Keratinocyte (primary cell): ENCODE measurements at regions not wholly inside any gene's neighbourhood (a gene's known extent, or its start where the extent isn't known, plus 50 kb on each side); places are given as distances from the start of the nearest gene placed in this dataset.

Experiments used
- DNase-seq: peaks from one replicate; pipeline ENCODE4 v3.0.0-alpha.2; 2011; ENCODE audit warnings: low read depth, missing footprints, low spot score
- FAIRE-seq: peaks from 2 replicates; lab custom pipeline; 2011; peaks lifted over from hg19 to GRCh38; lab: Jason Lieb, UNC
- H2AFZ ChIP-seq: 2 replicates; pipeline ENCODE4 v1.6.0; 2012; ENCODE audit warnings: low read length, control low read depth, inconsistent platforms; ENCODE audit not compliant: control insufficient read depth
- H3K27ac ChIP-seq: 2 replicates; pipeline ENCODE4 v1.5.1; 2011; ENCODE audit warnings: low read length; ENCODE audit not compliant: control insufficient read depth, insufficient read depth
- H3K27me3 ChIP-seq: 3 replicates; pipeline ENCODE4 v1.6.0; 2011; ENCODE audit warnings: low read length; ENCODE audit not compliant: control insufficient read depth, insufficient read depth; ENCODE audit errors: extremely low read depth
- H3K36me3 ChIP-seq, 2 experiments: 2 replicates in 1 of 2; 3 replicates in 1 of 2; pipeline ENCODE4 v1.5.1; 2011; ENCODE audit warnings: low read length in 2 of 2, mild to moderate bottlenecking in 1 of 2; ENCODE audit not compliant: control insufficient read depth in 2 of 2, insufficient read depth in 2 of 2; ENCODE audit errors: extremely low read depth in 1 of 2
- H3K4me1 ChIP-seq: 3 replicates; pipeline ENCODE4 v1.5.1; 2011; ENCODE audit warnings: low read length; ENCODE audit not compliant: control insufficient read depth, insufficient read depth; ENCODE audit errors: extremely low read depth
- H3K4me2 ChIP-seq: 3 replicates; pipeline ENCODE4 v1.6.0; 2011; ENCODE audit warnings: low read depth, low read length; ENCODE audit not compliant: control insufficient read depth, insufficient read depth; ENCODE audit errors: extremely low read depth
- H3K4me3 ChIP-seq, 3 experiments: fragments of 200-600 bp in 1 of 3; sonication (generic) in 1 of 3; 2 replicates in 2 of 3; 3 replicates in 1 of 3; pipeline ENCODE4 v1.5.1; 2011 to 2016; ENCODE audit warnings: low read length in 3 of 3, mild to moderate bottlenecking in 3 of 3, control low read depth in 2 of 3, inconsistent platforms in 1 of 3, low read depth in 1 of 3, mixed read lengths in 1 of 3, mixed run types in 1 of 3, moderate library complexity in 1 of 3; ENCODE audit not compliant: control insufficient read depth in 2 of 3, insufficient read depth in 2 of 3; ENCODE audit errors: extremely low read depth in 1 of 3
- H3K79me2 ChIP-seq: 2 replicates; pipeline ENCODE4 v1.6.0; 2012; ENCODE audit warnings: low read length; ENCODE audit not compliant: control insufficient read depth, insufficient read depth
- H3K9ac ChIP-seq: 3 replicates; pipeline ENCODE4 v1.6.0; 2011; ENCODE audit warnings: low read length; ENCODE audit not compliant: control insufficient read depth, insufficient read depth; ENCODE audit errors: extremely low read depth
- H3K9me1 ChIP-seq: 3 replicates; pipeline ENCODE4 v1.6.0; 2011; ENCODE audit warnings: low read length; ENCODE audit not compliant: control insufficient read depth, insufficient read depth; ENCODE audit errors: extremely low read depth
- H3K9me3 ChIP-seq: 2 replicates; pipeline ENCODE4 v1.5.1; 2012; ENCODE audit warnings: low read depth, low read length; ENCODE audit not compliant: control insufficient read depth
- H4K20me1 ChIP-seq: 3 replicates; pipeline ENCODE4 v1.6.0; 2011; ENCODE audit warnings: low read length; ENCODE audit not compliant: control insufficient read depth, insufficient read depth; ENCODE audit errors: extremely low read depth
- CTCF ChIP-seq, 3 experiments: IDR thresholded peaks in 1 of 3; conservative IDR thresholded peaks in 1 of 3; optimal IDR thresholded peaks in 1 of 3; 2 replicates in 2 of 3; 3 replicates in 1 of 3; pipeline versions ENCODE3 to v1.5.1; 2011; ENCODE audit warnings: low read length in 3 of 3, mild to moderate bottlenecking in 3 of 3, moderate library complexity in 2 of 3, control low read depth in 1 of 3, inconsistent platforms in 1 of 3; ENCODE audit not compliant: insufficient read depth in 2 of 3; ENCODE audit errors: extremely low read depth in 1 of 3
- EZH2 ChIP-seq: IDR thresholded peaks from one replicate; pipeline ENCODE4 v1.6.1; 2012; ENCODE audit warnings: inconsistent platforms, mild to moderate bottlenecking, low read length, moderate library complexity
- dilution Hi-C: fragments of 300-500 bp; cut with MboI; formaldehyde crosslinking; loops from one replicate; pipeline ENCODE4 v1.7.0; 2020; ENCODE audit warnings: low sequenced_read_pairs; ENCODE audit not compliant: extremely low pct_ligation_motif_present

- H3K27me3 ChIP-seq = no peaks in the 10 kb centered on the region
These were observed 114.1 kb downstream of the CD83 start for GRCh38 chr6:14231501-14232280.

GRCh38 chr6:14232889-14233288, 115.3 kb downstream of the CD83 start:
- H3K4me1 ChIP-seq = no peaks in the 10 kb centered on the region
- FAIRE-seq (no peak), DNase-seq (no peak)
- dilution Hi-C loops = no loop called here
- no peak overlapping the region for H3K9ac ChIP-seq
- H3K79me2 ChIP-seq = no peaks in the 10 kb centered on the region
- no peaks in the 10 kb centered on the region for H3K36me3 ChIP-seq
- H3K4me3 ChIP-seq = no peak overlapping the region
- H3K9me3 ChIP-seq = no peaks in the 10 kb centered on the region
- TF ChIP-seq EZH2 = no peak
- TF ChIP-seq CTCF (optimal IDR thresholded peaks at IDR 0.05 in 1 of 3, IDR thresholded peaks at IDR 0.05 in 1 of 3, conservative IDR thresholded peaks at IDR 0.05 in 1 of 3; ENCODE audit: extremely low read depth in 1 of 3, insufficient read depth in 2 of 3, low read length in 3 of 3) = no peak
- no peak overlapping the region for H2AFZ ChIP-seq
- no peak overlapping the region for H3K4me2 ChIP-seq
- H4K20me1 ChIP-seq = no peaks in the 10 kb centered on the region
- H3K27me3 ChIP-seq = no peaks in the 10 kb centered on the region
- H3K27ac ChIP-seq = no peak overlapping the region
- no peaks in the 10 kb centered on the region for H3K9me1 ChIP-seq

More at GRCh38 chr6:14231501-14232280, 114.1 kb downstream of the CD83 start:
- H2AFZ ChIP-seq = no peak overlapping the region
- no peak overlapping the region for H3K9ac ChIP-seq
- H3K9me3 ChIP-seq = no peaks in the 10 kb centered on the region
- no peak for TF ChIP-seq CTCF (optimal IDR thresholded peaks at IDR 0.05 in 1 of 3, IDR thresholded peaks at IDR 0.05 in 1 of 3, conservative IDR thresholded peaks at IDR 0.05 in 1 of 3; ENCODE audit: extremely low read depth in 1 of 3, insufficient read depth in 2 of 3, low read length in 3 of 3)
- no peak for TF ChIP-seq EZH2
- H4K20me1 ChIP-seq = no peaks in the 10 kb centered on the region
- no peak overlapping the region for H3K4me3 ChIP-seq
- dilution Hi-C loops = no loop called here
- no peaks in the 10 kb centered on the region for H3K9me1 ChIP-seq
- no peak overlapping the region for H3K27ac ChIP-seq
- H3K36me3 ChIP-seq = no peaks in the 10 kb centered on the region
- no peak overlapping the region for H3K4me2 ChIP-seq
- no peak for FAIRE-seq
- H3K79me2 ChIP-seq = no peaks in the 10 kb centered on the region
- no peaks in the 10 kb centered on the region for H3K4me1 ChIP-seq
- no peak for DNase-seq
